ENCODE measurements at regions not wholly inside any gene's neighbourhood (a gene's known extent, or its start where the extent isn't known, plus 50 kb on each side); places are given as distances from the start of the nearest gene placed in this dataset.

- no peak for DNase-seq (ENCODE audit: low spot score)
These were observed 375.3 kb upstream of the DAB2 start for GRCh38 chr5:39800042-39800601.

GRCh38 chr5:39799242-39799641 lies 374.5 kb upstream of the DAB2 start:
- no peak for DNase-seq (ENCODE audit: low spot score)

GRCh38 chr5:39794513-39795210 lies 369.9 kb upstream of the DAB2 start:
- no peak for DNase-seq (ENCODE audit: low spot score)

- DNase-seq (ENCODE audit: low spot score) = no peak
These were observed 360.6 kb upstream of the DAB2 start for GRCh38 chr5:39785410-39785809.

- DNase-seq (ENCODE audit: low spot score) = no peak
These were observed 359.1 kb upstream of the DAB2 start for GRCh38 chr5:39783756-39784421.

- no peak for DNase-seq (ENCODE audit: low spot score)
These were observed 355.6 kb upstream of the DAB2 start for GRCh38 chr5:39780347-39780746.

GRCh38 chr5:39779831-39780230 lies 355.1 kb upstream of the DAB2 start:
- DNase-seq (ENCODE audit: low spot score) = no peak

- DNase-seq (ENCODE audit: low spot score) = no peak
These were observed 351.1 kb upstream of the DAB2 start for GRCh38 chr5:39775797-39776365.

- DNase-seq (ENCODE audit: low spot score) = no peak
These were observed 350.5 kb upstream of the DAB2 start for GRCh38 chr5:39775086-39775796.

GRCh38 chr5:39774605-39775004 lies 349.8 kb upstream of the DAB2 start:
- no peak for DNase-seq (ENCODE audit: low spot score)

GRCh38 chr5:39772307-39772706 lies 347.5 kb upstream of the DAB2 start:
- no peak for DNase-seq (ENCODE audit: low spot score)

- no peak for DNase-seq (ENCODE audit: low spot score)
These were observed 343.1 kb upstream of the DAB2 start for GRCh38 chr5:39767916-39768315.

- no peak for DNase-seq (ENCODE audit: low spot score)
These were observed 340.6 kb upstream of the DAB2 start for GRCh38 chr5:39765366-39765765.

- DNase-seq (ENCODE audit: low spot score) = no peak
These were observed 338.0 kb upstream of the DAB2 start for GRCh38 chr5:39762761-39763160.

GRCh38 chr5:39761199-39761950 lies 336.6 kb upstream of the DAB2 start:
- no peak for DNase-seq (ENCODE audit: low spot score)

GRCh38 chr5:39760385-39761198 lies 335.8 kb upstream of the DAB2 start:
- DNase-seq (ENCODE audit: low spot score) = no peak

- no peak for DNase-seq (ENCODE audit: low spot score)
These were observed 334.9 kb upstream of the DAB2 start for GRCh38 chr5:39759701-39760100.

GRCh38 chr5:39758426-39758825 lies 333.6 kb upstream of the DAB2 start:
- DNase-seq (ENCODE audit: low spot score) = no peak

- DNase-seq (ENCODE audit: low spot score) = no peak
These were observed 332.4 kb upstream of the DAB2 start for GRCh38 chr5:39757131-39757530.

GRCh38 chr5:39755986-39756385 lies 331.2 kb upstream of the DAB2 start:
- DNase-seq (ENCODE audit: low spot score) = no peak

- no peak for DNase-seq (ENCODE audit: low spot score)
These were observed 330.7 kb upstream of the DAB2 start for GRCh38 chr5:39755452-39755851.

All from HuH-7.5 (cell line).